GM12878 (cell line): ENCODE measurements at regions not wholly inside any gene's neighbourhood (a gene's known extent, or its start where the extent isn't known, plus 50 kb on each side); places are given as distances from the start of the nearest gene placed in this dataset.

Source experiments
- ATAC-seq: fragments of 200-7000 bp; cut with Tn5 transposase; 3 replicates; pipeline ENCODE4 v1.9.1; 2020; ENCODE audit warnings: mild to moderate bottlenecking, moderate library complexity
- BruUV-seq: library from RNA; stranded (reverse); fragments of 400-500 nt; replicated peaks from 2 replicates; lab custom pipeline; 2021; lab: Mats Ljungman, UMichigan
- CTCF ChIA-PET: fragments of 300-600 bp; sonication (Branson Sonifier 250); formaldehyde crosslinking; extraction: SDS; loops from one replicate; lab custom pipeline; 2021; ENCODE audit warnings: inconsistent platforms; lab: Yijun Ruan, JAX
- POLR2A ChIA-PET: fragments of 350-600 bp; formaldehyde crosslinking; extraction: SDS; loops from one replicate; lab custom pipeline; 2021; ENCODE audit warnings: inconsistent platforms; lab: Charles Lee
- RAD21 ChIA-PET: fragments of 300-600 bp; sonication (Branson Sonifier 250); formaldehyde crosslinking; loops from one replicate; lab custom pipeline; 2023; ENCODE audit warnings: antibody characterized with exemption; ENCODE audit not compliant: unreplicated experiment; lab: Charles Lee
- SMC1A ChIA-PET: fragments of 300-600 bp; sonication (Branson Sonifier 250); formaldehyde crosslinking; loops from one replicate; lab custom pipeline; 2023; ENCODE audit not compliant: unreplicated experiment, uncharacterized antibody; lab: Charles Lee
- DNase-seq: peaks from one replicate; pipeline ENCODE4 v3.0.0-alpha.2; 2011; ENCODE audit warnings: low read depth, low spot score
- FAIRE-seq: peaks from 3 replicates; lab custom pipeline; 2011; peaks lifted over from hg19 to GRCh38; lab: Jason Lieb, UNC
- H2AFZ ChIP-seq: 2 replicates; pipeline ENCODE4 v1.6.0; 2011; ENCODE audit warnings: low read depth, low read length, control low read depth; ENCODE audit not compliant: control insufficient read depth
- H3K27ac ChIP-seq: 2 replicates; pipeline ENCODE4 v1.5.1; 2011; ENCODE audit warnings: control low read depth; ENCODE audit not compliant: control insufficient read depth, insufficient read depth
- H3K27me3 ChIP-seq, 2 experiments: replicated peaks in 1 of 2; 2 replicates each; pipeline versions ENCODE4 v1.6.0 to v1.6.1; 2011; ENCODE audit warnings: low read length in 1 of 2; ENCODE audit not compliant: control insufficient read depth in 2 of 2, insufficient read depth in 2 of 2
- H3K36me3 ChIP-seq, 2 experiments: 2 replicates each; pipeline ENCODE4 v1.5.1; 2011; ENCODE audit warnings: low read length in 1 of 2; ENCODE audit not compliant: control insufficient read depth in 2 of 2, insufficient read depth in 2 of 2
- H3K4me1 ChIP-seq: 2 replicates; pipeline ENCODE4 v1.6.1; 2011; ENCODE audit warnings: mild to moderate bottlenecking, low read length, moderate library complexity, mixed read lengths; ENCODE audit not compliant: control insufficient read depth, insufficient read depth
- H3K4me2 ChIP-seq: 2 replicates; pipeline ENCODE4 v1.6.0; 2011; ENCODE audit warnings: control low read depth; ENCODE audit not compliant: control insufficient read depth, insufficient read depth
- H3K4me3 ChIP-seq: fragments of 200-600 bp; sonication (generic); 2 replicates; pipeline ENCODE4 v1.5.1; 2016
- H3K79me2 ChIP-seq: 2 replicates; pipeline ENCODE4 v1.6.0; 2011; ENCODE audit warnings: low read length; ENCODE audit not compliant: control insufficient read depth, insufficient read depth
- H3K9ac ChIP-seq: 2 replicates; pipeline ENCODE4 v1.8.0; 2011; ENCODE audit warnings: low read length, control low read depth, mixed read lengths; ENCODE audit not compliant: control insufficient read depth, insufficient read depth
- H3K9me3 ChIP-seq: replicated peaks from 3 replicates; pipeline ENCODE4 v1.5.1; 2011; ENCODE audit warnings: mild to moderate bottlenecking, low read length; ENCODE audit not compliant: control insufficient read depth, insufficient read depth
- H4K20me1 ChIP-seq: 2 replicates; pipeline ENCODE4 v1.6.0; 2011; ENCODE audit not compliant: control insufficient read depth, insufficient read depth
- ATF7 ChIP-seq: fragments of 450-650 bp; IDR thresholded peaks from 2 replicates; pipeline ENCODE4 v1.6.1; 2016; ENCODE audit warnings: low read depth, mild to moderate bottlenecking
- CHD2 ChIP-seq: IDR thresholded peaks from 2 replicates; pipeline ENCODE4 v1.6.1; 2011; ENCODE audit warnings: low read depth, low read length, improper control_type of control experiment, borderline replicate concordance
- FOS ChIP-seq: IDR thresholded peaks from 3 replicates; pipeline ENCODE4 v1.6.1; 2011; ENCODE audit warnings: borderline replicate concordance; ENCODE audit not compliant: insufficient read length; ENCODE audit errors: extremely low read depth
- MXI1 ChIP-seq: fragments of 150-350 bp; IDR thresholded peaks from 2 replicates; pipeline ENCODE4 v1.6.1; 2011; ENCODE audit warnings: low read depth, mild to moderate bottlenecking, inconsistent platforms, low read length, improper control_type of control experiment
- SMAD1 ChIP-seq: fragments of 450-650 bp; IDR thresholded peaks from 2 replicates; pipeline ENCODE4 v1.6.1; 2018; ENCODE audit warnings: mild to moderate bottlenecking, low read depth; ENCODE audit not compliant: partially characterized antibody
- SUZ12 ChIP-seq: fragments of 200-600 bp; sonication (generic); IDR thresholded peaks from one replicate; pipeline ENCODE4 v1.6.1; 2018; ENCODE audit warnings: antibody characterized with exemption, mild to moderate bottlenecking; ENCODE audit not compliant: unreplicated experiment
- WGBS: methylation state at CpG from one replicate; pipeline ENCODE4 v1.1.6; 2016; ENCODE audit warnings: low lambda C conversion rate; ENCODE audit not compliant: insufficient replicate concordance, insufficient coverage; ENCODE audit errors: missing lambda C conversion rate; 5-methylcytosine and 5-hydroxymethylcytosine counted together
- in situ Hi-C: fragments of 300-500 bp; cut with MboI; formaldehyde crosslinking; loops from 9 replicates; pipeline ENCODE4 v1.14.3; 2018; ENCODE audit warnings: mixed read lengths
- intact Hi-C: fragments of 100-400 bp; cut with micrococcal nuclease; formaldehyde crosslinking; loops from one replicate; pipeline ENCODE4 v1.14.2; 2022; ENCODE audit not compliant: unreplicated experiment
- TF ChIP-seq, protein P1 (sequence below): fragments of 450-650 bp; IDR thresholded peaks from 2 replicates; pipeline ENCODE4 v1.6.1; 2017; ENCODE audit warnings: antibody characterized with exemption, mild to moderate bottlenecking, moderate library complexity
- TF ChIP-seq, protein P2 (sequence below): fragments of 450-650 bp; formaldehyde crosslinking; IDR thresholded peaks from 2 replicates; pipeline ENCODE4 v1.4.0; 2020; ENCODE audit warnings: mild to moderate bottlenecking, moderate library complexity
- TF ChIP-seq, protein P3 (sequence below): fragments of 450-650 bp; formaldehyde crosslinking; IDR thresholded peaks from 2 replicates; pipeline ENCODE4 v1.4.0; 2022; ENCODE audit warnings: mild to moderate bottlenecking, moderate library complexity

DNA sequence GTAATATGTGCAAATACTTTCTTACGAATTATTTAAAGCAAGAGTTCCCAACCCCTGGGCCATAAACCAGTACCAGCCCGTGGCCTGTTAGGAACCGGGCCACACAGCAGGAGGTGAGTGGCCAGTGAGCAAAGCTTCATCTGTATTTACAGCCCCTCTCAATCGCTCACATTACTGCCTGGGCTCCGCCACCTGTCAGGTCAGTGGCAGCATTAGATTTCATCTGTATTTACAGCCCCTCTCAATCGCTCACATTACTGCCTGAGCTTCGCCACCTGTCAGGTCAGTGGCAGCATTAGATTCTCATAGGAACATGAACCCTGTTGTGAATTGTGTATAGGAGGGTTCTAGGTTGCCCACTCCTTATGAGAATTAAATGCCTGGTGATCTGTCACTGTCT lies 142.0 kb downstream of the RNASET2 start:
- CTCF ChIA-PET = no interaction called here
- ATAC-seq (no peak), DNase-seq (no peak), FAIRE-seq (no peak)
- intact Hi-C loops = no loop called here
- Histone ChIP-seq H3K4me3 (no peak overlapping the region), H3K36me3 (no peaks in the 10 kb centered on the region), H3K4me2 (no peak overlapping the region), H4K20me1 (no peaks in the 10 kb centered on the region), H3K27me3 (no peaks in the 10 kb centered on the region), H3K79me2 (no peaks in the 10 kb centered on the region), H3K4me1 (no peaks in the 10 kb centered on the region), H3K27ac (no peak overlapping the region), H3K9ac (no peak overlapping the region), H3K9me3 (no peaks in the 10 kb centered on the region), H2AFZ (no peak overlapping the region)
- no peak for TF ChIP-seq SUZ12
- TF ChIP-seq, protein P1, sequence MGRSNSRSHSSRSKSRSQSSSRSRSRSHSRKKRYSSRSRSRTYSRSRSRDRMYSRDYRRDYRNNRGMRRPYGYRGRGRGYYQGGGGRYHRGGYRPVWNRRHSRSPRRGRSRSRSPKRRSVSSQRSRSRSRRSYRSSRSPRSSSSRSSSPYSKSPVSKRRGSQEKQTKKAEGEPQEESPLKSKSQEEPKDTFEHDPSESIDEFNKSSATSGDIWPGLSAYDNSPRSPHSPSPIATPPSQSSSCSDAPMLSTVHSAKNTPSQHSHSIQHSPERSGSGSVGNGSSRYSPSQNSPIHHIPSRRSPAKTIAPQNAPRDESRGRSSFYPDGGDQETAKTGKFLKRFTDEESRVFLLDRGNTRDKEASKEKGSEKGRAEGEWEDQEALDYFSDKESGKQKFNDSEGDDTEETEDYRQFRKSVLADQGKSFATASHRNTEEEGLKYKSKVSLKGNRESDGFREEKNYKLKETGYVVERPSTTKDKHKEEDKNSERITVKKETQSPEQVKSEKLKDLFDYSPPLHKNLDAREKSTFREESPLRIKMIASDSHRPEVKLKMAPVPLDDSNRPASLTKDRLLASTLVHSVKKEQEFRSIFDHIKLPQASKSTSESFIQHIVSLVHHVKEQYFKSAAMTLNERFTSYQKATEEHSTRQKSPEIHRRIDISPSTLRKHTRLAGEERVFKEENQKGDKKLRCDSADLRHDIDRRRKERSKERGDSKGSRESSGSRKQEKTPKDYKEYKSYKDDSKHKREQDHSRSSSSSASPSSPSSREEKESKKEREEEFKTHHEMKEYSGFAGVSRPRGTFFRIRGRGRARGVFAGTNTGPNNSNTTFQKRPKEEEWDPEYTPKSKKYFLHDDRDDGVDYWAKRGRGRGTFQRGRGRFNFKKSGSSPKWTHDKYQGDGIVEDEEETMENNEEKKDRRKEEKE = no peak
- TF ChIP-seq, protein P2, sequence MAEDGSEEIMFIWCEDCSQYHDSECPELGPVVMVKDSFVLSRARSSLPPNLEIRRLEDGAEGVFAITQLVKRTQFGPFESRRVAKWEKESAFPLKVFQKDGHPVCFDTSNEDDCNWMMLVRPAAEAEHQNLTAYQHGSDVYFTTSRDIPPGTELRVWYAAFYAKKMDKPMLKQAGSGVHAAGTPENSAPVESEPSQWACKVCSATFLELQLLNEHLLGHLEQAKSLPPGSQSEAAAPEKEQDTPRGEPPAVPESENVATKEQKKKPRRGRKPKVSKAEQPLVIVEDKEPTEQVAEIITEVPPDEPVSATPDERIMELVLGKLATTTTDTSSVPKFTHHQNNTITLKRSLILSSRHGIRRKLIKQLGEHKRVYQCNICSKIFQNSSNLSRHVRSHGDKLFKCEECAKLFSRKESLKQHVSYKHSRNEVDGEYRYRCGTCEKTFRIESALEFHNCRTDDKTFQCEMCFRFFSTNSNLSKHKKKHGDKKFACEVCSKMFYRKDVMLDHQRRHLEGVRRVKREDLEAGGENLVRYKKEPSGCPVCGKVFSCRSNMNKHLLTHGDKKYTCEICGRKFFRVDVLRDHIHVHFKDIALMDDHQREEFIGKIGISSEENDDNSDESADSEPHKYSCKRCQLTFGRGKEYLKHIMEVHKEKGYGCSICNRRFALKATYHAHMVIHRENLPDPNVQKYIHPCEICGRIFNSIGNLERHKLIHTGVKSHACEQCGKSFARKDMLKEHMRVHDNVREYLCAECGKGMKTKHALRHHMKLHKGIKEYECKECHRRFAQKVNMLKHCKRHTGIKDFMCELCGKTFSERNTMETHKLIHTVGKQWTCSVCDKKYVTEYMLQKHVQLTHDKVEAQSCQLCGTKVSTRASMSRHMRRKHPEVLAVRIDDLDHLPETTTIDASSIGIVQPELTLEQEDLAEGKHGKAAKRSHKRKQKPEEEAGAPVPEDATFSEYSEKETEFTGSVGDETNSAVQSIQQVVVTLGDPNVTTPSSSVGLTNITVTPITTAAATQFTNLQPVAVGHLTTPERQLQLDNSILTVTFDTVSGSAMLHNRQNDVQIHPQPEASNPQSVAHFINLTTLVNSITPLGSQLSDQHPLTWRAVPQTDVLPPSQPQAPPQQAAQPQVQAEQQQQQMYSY (CRISPR knock-in tag) = no peak
- TF ChIP-seq SMAD1 = no peak
- no peak for TF ChIP-seq CHD2
- no peak for TF ChIP-seq ATF7
- TF ChIP-seq, protein P3, sequence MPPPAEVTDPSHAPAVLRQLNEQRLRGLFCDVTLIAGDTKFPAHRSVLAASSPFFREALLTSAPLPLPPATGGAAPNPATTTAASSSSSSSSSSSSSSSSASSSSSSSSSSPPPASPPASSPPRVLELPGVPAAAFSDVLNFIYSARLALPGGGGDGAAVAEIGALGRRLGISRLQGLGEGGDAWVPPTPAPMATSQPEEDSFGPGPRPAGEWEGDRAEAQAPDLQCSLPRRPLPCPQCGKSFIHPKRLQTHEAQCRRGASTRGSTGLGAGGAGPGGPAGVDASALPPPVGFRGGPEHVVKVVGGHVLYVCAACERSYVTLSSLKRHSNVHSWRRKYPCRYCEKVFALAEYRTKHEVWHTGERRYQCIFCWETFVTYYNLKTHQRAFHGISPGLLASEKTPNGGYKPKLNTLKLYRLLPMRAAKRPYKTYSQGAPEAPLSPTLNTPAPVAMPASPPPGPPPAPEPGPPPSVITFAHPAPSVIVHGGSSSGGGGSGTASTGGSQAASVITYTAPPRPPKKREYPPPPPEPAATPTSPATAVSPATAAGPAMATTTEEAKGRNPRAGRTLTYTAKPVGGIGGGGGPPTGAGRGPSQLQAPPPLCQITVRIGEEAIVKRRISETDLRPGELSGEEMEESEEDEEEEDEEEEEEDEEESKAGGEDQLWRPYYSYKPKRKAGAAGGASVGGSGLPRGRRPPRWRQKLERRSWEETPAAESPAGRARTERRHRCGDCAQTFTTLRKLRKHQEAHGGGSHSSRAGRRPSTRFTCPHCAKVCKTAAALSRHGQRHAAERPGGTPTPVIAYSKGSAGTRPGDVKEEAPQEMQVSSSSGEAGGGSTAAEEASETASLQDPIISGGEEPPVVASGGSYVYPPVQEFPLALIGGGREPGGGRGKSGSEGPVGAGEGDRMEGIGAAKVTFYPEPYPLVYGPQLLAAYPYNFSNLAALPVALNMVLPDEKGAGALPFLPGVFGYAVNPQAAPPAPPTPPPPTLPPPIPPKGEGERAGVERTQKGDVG (CRISPR knock-in tag) = no peak
- TF ChIP-seq FOS = no peak
- TF ChIP-seq MXI1 = no peak
- WGBS = 58% methylated on average over 7 of the region's 7 CpGs
- no TSS peak for BruUV-seq
- in situ Hi-C loops = no loop called here
- POLR2A ChIA-PET = no interaction called here
- RAD21 ChIA-PET = no interaction called here
- SMC1A ChIA-PET = no interaction called here
